ENCODE measurements at regions not wholly inside any gene's neighbourhood (a gene's known extent, or its start where the extent isn't known, plus 50 kb on each side); places are given as distances from the start of the nearest gene placed in this dataset.

GRCh38 chr10:131844529-131845084, 56.2 kb upstream of the PPP2R2D start:
- TF ChIP-seq CTCF (IDR thresholded peaks at IDR 0.05; ENCODE audit: insufficient read depth, low read length, poor library complexity, severe bottlenecking), result no peak
- DNase-seq (ENCODE audit: extremely low read depth, insufficient read length), result no peak
- Histone ChIP-seq H3K36me3 (ENCODE audit: control insufficient read depth, insufficient read depth, low read length) (no peaks in the 10 kb centered on the region), H3K27me3 (replicated peaks; ENCODE audit: control insufficient read depth, insufficient read depth, low read length) (no peaks in the 10 kb centered on the region), H3K4me3 (replicated peaks; ENCODE audit: low read depth, low read length) (no peak overlapping the region)

DNA sequence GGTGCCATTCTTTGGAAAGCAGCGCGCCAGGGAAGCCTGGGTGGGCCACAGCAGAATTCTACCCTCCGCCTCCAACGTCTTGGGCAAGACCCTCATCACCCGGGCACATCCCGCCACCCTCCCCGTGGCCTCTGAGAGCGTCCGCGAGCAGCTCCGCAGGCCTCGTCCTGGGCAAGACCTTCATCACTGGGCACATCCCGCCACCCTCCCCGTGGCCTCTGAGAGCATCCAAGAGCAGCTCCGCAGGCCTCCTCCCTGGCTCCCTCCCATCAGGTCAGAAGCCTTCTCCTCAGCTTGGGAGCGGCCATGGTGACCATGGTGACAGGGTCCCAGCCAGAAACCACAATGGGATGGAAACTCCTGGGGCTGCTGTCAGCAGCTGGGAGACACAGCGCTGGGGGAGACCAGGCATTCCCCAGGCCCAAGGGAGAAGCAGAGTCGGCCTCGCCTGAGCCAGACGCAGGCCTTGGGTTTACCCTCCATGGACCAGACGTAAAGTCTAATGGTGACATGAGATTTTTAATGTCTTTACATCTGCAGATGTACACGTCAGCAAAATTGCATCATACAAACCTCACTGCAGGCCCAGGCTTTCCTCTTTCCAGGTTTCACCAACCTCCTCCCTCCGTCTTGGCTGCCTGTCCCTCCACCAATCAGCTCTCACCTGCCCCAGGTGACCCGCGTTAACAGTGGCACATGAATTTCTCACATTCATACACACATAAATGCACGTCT, 55.1 kb upstream of the PPP2R2D start:
- no peak for DNase-seq (ENCODE audit: extremely low read depth, insufficient read length)
- Histone ChIP-seq H3K36me3 (ENCODE audit: control insufficient read depth, insufficient read depth, low read length) (no peaks in the 10 kb centered on the region), H3K4me3 (replicated peaks; ENCODE audit: low read depth, low read length) (no peak overlapping the region), H3K27me3 (replicated peaks; ENCODE audit: control insufficient read depth, insufficient read depth, low read length) (no peaks in the 10 kb centered on the region)
- TF ChIP-seq CTCF (IDR thresholded peaks at IDR 0.05; ENCODE audit: insufficient read depth, low read length, poor library complexity, severe bottlenecking), result no peak

- TF ChIP-seq CTCF (IDR thresholded peaks at IDR 0.05; ENCODE audit: insufficient read depth, low read length, poor library complexity, severe bottlenecking), result no peak
- Histone ChIP-seq H3K4me3 (replicated peaks; ENCODE audit: low read depth, low read length) (no peak overlapping the region), H3K27me3 (replicated peaks; ENCODE audit: control insufficient read depth, insufficient read depth, low read length) (no peaks in the 10 kb centered on the region), H3K36me3 (ENCODE audit: control insufficient read depth, insufficient read depth, low read length) (no peaks in the 10 kb centered on the region)
- no peak for DNase-seq (ENCODE audit: extremely low read depth, insufficient read length)
Observed at GRCh38 chr10:131846240-131847101, 54.3 kb upstream of the PPP2R2D start.

- DNase-seq (ENCODE audit: extremely low read depth, insufficient read length), result no peak
- H3K36me3 ChIP-seq (ENCODE audit: control insufficient read depth, insufficient read depth, low read length), result no peaks in the 10 kb centered on the region
- no peak overlapping the region for H3K4me3 ChIP-seq (replicated peaks; ENCODE audit: low read depth, low read length)
- TF ChIP-seq CTCF (IDR thresholded peaks at IDR 0.05; ENCODE audit: insufficient read depth, low read length, poor library complexity, severe bottlenecking), result no peak
- no peaks in the 10 kb centered on the region for H3K27me3 ChIP-seq (replicated peaks; ENCODE audit: control insufficient read depth, insufficient read depth, low read length)
Observed at GRCh38 chr10:131847241-131847783, 53.5 kb upstream of the PPP2R2D start.

- Histone ChIP-seq H3K4me3 (replicated peaks; ENCODE audit: low read depth, low read length) (no peak overlapping the region), H3K36me3 (ENCODE audit: control insufficient read depth, insufficient read depth, low read length) (no peaks in the 10 kb centered on the region), H3K27me3 (replicated peaks; ENCODE audit: control insufficient read depth, insufficient read depth, low read length) (no peaks in the 10 kb centered on the region)
- no peak for TF ChIP-seq CTCF (IDR thresholded peaks at IDR 0.05; ENCODE audit: insufficient read depth, low read length, poor library complexity, severe bottlenecking)
- no peak for DNase-seq (ENCODE audit: extremely low read depth, insufficient read length)
Observed at GRCh38 chr10:131848296-131848695, 52.5 kb upstream of the PPP2R2D start.

Measured in GM06990 (cell line).